ENCODE measurements at regions not wholly inside any gene's neighbourhood (a gene's known extent, or its start where the extent isn't known, plus 50 kb on each side); places are given as distances from the start of the nearest gene placed in this dataset.
A peak's percentile ranks its signal among the peaks of the same experiment; 100 is the strongest.

GRCh38 chr1:115141145-115141454 is 51.8 kb upstream of the TSPAN2 start:
- ATAC-seq: no peak
- intact Hi-C loops (cut with DNase I): no loop called here
- no peaks in the 10 kb centered on the region for H3K36me3 ChIP-seq
- H3K27me3 ChIP-seq: peaks cover 0 to 14% of the 10 kb centered on the region in 2 donors
- no peak overlapping the region for H3K27ac ChIP-seq
- no peak overlapping the region for H3K4me3 ChIP-seq
- no peak for DNase-seq
- no peaks in the 10 kb centered on the region for H3K9me3 ChIP-seq
- peaks cover 3 to 4% of the 10 kb centered on the region in 2 donors for H3K4me1 ChIP-seq
- TF ChIP-seq, protein P1, sequence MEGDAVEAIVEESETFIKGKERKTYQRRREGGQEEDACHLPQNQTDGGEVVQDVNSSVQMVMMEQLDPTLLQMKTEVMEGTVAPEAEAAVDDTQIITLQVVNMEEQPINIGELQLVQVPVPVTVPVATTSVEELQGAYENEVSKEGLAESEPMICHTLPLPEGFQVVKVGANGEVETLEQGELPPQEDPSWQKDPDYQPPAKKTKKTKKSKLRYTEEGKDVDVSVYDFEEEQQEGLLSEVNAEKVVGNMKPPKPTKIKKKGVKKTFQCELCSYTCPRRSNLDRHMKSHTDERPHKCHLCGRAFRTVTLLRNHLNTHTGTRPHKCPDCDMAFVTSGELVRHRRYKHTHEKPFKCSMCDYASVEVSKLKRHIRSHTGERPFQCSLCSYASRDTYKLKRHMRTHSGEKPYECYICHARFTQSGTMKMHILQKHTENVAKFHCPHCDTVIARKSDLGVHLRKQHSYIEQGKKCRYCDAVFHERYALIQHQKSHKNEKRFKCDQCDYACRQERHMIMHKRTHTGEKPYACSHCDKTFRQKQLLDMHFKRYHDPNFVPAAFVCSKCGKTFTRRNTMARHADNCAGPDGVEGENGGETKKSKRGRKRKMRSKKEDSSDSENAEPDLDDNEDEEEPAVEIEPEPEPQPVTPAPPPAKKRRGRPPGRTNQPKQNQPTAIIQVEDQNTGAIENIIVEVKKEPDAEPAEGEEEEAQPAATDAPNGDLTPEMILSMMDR (IDR thresholded peaks at IDR 0.05): no peak

DNA sequence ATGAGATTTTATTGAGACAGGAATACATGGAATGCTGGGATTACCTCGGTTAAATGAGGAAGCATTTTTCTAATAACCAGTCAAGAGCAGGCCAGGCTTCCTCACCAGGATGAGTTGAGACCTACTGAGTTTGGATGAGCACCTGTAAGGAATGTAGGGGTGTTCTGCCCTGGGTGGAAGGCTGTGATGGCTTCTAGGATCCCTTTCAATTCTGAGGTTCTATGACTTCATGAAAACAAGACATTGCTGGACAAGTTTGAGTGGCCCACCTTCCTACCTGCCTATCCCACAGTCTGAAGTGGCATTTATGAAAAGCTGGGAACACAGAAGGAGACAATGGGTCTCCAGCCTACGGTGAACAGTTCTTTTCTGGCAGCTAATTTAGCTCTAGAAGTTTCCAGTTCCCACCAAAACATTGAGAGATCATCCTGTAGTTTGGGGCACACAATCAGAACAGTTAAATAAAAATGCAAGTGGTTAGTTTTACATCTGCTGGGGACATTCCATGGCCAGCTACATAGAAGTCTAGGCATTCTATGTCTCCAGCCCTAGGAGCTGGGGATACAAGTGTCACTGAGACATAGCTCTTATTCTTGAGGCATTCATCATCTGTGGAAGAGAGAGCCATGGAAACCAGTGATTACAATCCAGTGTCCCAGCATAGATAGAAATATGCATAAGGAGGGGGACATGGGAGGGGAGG is 51.3 kb upstream of the TSPAN2 start:
- TF ChIP-seq, protein P1 (IDR thresholded peaks at IDR 0.05): no peak
- H3K4me3 ChIP-seq: no peak overlapping the region
- peaks cover 3 to 4% of the 10 kb centered on the region in 2 donors for H3K4me1 ChIP-seq
- no peak overlapping the region for H3K27ac ChIP-seq
- DNase-seq (no peak), ATAC-seq (no peak)
- H3K27me3 ChIP-seq: peaks cover 0 to 14% of the 10 kb centered on the region in 2 donors
- intact Hi-C loops (cut with DNase I): no loop called here
- H3K36me3 ChIP-seq: no peaks in the 10 kb centered on the region
- H3K9me3 ChIP-seq: no peaks in the 10 kb centered on the region

DNA sequence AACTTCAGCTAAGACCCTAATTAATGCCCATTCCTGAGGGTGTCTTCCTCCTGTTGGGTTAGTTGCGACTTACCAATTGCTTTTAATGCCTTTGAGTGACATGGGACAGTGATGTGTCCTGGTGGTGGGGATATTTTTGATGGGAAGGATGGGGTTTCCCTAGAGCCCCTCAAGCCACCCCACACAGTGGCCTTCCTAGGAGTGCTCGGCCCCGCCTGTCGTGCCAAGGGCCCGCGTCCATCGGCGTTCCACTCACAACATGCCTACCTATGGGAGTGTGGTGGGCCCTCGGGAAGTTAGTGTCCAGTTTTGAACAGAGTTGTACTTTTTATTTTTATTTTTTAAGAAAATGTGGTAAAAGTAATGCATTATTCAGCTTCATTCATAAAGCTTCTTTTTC is 50.1 kb upstream of the TSPAN2 start:
- ATAC-seq (no peak), DNase-seq (peak in 1 of 4 donors; percentile 52)
- TF ChIP-seq, protein P1 (IDR thresholded peaks at IDR 0.05): no peak
- Histone ChIP-seq H3K27ac (no peak overlapping the region), H3K4me1 (peaks cover 3 to 4% of the 10 kb centered on the region in 2 donors), H3K9me3 (no peaks in the 10 kb centered on the region), H3K4me3 (no peak overlapping the region), H3K27me3 (peaks cover 0 to 13% of the 10 kb centered on the region in 2 donors), H3K36me3 (no peaks in the 10 kb centered on the region)
- intact Hi-C loops (cut with DNase I): loop anchor here in 1 of 2 donors (5.0 kb wide), 2 partner anchors 328 to 458 kb away; no protein-coding TSS in a partner anchor
